ENCODE measurements at regions not wholly inside any gene's neighbourhood (a gene's known extent, or its start where the extent isn't known, plus 50 kb on each side); places are given as distances from the start of the nearest gene placed in this dataset.

DNA sequence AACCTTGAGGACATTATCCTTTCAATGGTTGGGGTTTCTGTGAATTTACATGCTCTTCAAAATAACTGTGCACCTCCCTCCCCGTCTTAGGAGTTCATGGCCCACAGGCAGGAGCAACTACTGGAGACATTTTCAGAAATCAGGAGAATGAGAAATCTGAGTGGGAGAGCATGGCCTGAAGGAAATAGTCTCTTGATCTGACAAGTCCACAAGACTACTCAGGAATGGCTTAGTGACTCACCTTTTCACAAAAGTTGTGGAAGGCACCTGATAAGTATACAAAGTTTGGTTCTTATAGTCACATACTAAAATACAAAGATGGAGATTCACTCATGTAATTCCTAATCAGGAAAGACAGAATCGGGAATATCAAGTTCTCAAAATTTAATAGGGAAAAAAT lies 83.6 kb upstream of the NCKAP5 start:
- TF ChIP-seq, protein P1, sequence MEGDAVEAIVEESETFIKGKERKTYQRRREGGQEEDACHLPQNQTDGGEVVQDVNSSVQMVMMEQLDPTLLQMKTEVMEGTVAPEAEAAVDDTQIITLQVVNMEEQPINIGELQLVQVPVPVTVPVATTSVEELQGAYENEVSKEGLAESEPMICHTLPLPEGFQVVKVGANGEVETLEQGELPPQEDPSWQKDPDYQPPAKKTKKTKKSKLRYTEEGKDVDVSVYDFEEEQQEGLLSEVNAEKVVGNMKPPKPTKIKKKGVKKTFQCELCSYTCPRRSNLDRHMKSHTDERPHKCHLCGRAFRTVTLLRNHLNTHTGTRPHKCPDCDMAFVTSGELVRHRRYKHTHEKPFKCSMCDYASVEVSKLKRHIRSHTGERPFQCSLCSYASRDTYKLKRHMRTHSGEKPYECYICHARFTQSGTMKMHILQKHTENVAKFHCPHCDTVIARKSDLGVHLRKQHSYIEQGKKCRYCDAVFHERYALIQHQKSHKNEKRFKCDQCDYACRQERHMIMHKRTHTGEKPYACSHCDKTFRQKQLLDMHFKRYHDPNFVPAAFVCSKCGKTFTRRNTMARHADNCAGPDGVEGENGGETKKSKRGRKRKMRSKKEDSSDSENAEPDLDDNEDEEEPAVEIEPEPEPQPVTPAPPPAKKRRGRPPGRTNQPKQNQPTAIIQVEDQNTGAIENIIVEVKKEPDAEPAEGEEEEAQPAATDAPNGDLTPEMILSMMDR (conservative IDR thresholded peaks at IDR 0.05 in 1 of 2, IDR thresholded peaks at IDR 0.05 in 1 of 2; ENCODE audit: extremely low read depth in 1 of 2, insufficient read depth in 1 of 2, low read depth in 1 of 2, low read length in 2 of 2), result no peak
- TF ChIP-seq EZH2 (IDR thresholded peaks at IDR 0.05; ENCODE audit: borderline replicate concordance, low read length), result no peak

All from mammary epithelial cell (primary cell).